Liver (tissue), 8 donors: ENCODE measurements at regions not wholly inside any gene's neighbourhood (a gene's known extent, or its start where the extent isn't known, plus 50 kb on each side); places are given as distances from the start of the nearest gene placed in this dataset.

ENCODE experiments used
- DNase-seq: peaks from one replicate; pipeline ENCODE4 v3.0.0-alpha.2; 2017; ENCODE audit warnings: low spot score
- H3K27ac ChIP-seq, 2 donors: one replicate each; pipeline ENCODE4 v1.7.0; 2013; ENCODE audit warnings: inconsistent platforms in 2 of 2, low read length in 2 of 2, control low read depth in 1 of 2, low read depth in 1 of 2, mild to moderate bottlenecking in 1 of 2
- H3K27me3 ChIP-seq, 4 donors: one replicate each; pipeline versions ENCODE4 v1.6.1 to v1.7.0; 2013; ENCODE audit warnings: low read length in 3 of 4, inconsistent platforms in 1 of 4, mild to moderate bottlenecking in 1 of 4, moderate library complexity in 1 of 4; ENCODE audit not compliant: control insufficient read depth in 4 of 4, insufficient read depth in 4 of 4
- H3K36me3 ChIP-seq, 4 donors: one replicate each; pipeline versions ENCODE4 v1.6.1 to v1.7.0; 2013; ENCODE audit warnings: low read length in 3 of 4, mild to moderate bottlenecking in 3 of 4, low read depth in 1 of 4, moderate library complexity in 1 of 4; ENCODE audit not compliant: control insufficient read depth in 4 of 4, insufficient read depth in 3 of 4
- H3K4me1 ChIP-seq, 4 donors: one replicate each; pipeline versions ENCODE4 v1.6.1 to v1.7.0; 2013; ENCODE audit warnings: low read length in 3 of 4, mild to moderate bottlenecking in 3 of 4, moderate library complexity in 1 of 4; ENCODE audit not compliant: control insufficient read depth in 4 of 4, insufficient read depth in 4 of 4
- H3K4me3 ChIP-seq, 3 donors: one replicate each; pipeline versions ENCODE4 v1.6.1 to v1.7.0; 2013; ENCODE audit warnings: low read length in 3 of 3, control low read depth in 1 of 3, low read depth in 1 of 3, mild to moderate bottlenecking in 1 of 3
- H3K9ac ChIP-seq, 2 donors: one replicate each; pipeline ENCODE4 v1.7.0; 2013; ENCODE audit warnings: low read length in 2 of 2, mild to moderate bottlenecking in 2 of 2, moderate library complexity in 2 of 2, control low read depth in 1 of 2, low read depth in 1 of 2
- H3K9me3 ChIP-seq, 4 donors: one replicate each; pipeline versions ENCODE4 v1.6.1 to v1.7.0; 2013; ENCODE audit warnings: low read length in 3 of 4; ENCODE audit not compliant: control insufficient read depth in 4 of 4
- ATF3 ChIP-seq: IDR thresholded peaks from 2 replicates; pipeline ENCODE4 v1.6.1; 2016; ENCODE audit warnings: antibody characterized with exemption
- CTCF ChIP-seq: fragments of 150-350 bp; IDR thresholded peaks from 2 replicates; pipeline ENCODE4 v1.5.1; 2017; ENCODE audit warnings: improper control_type of control experiment, low read depth, low read length; ENCODE audit not compliant: missing input control
- EGR1 ChIP-seq, 2 donors: IDR thresholded peaks; 2 replicates each; pipeline ENCODE4 v1.6.1; 2016 to 2018; ENCODE audit warnings: antibody characterized with exemption in 2 of 2, low read depth in 2 of 2
- FOXA1 ChIP-seq: IDR thresholded peaks from 2 replicates; pipeline ENCODE4 v1.6.1; 2016; ENCODE audit warnings: antibody characterized with exemption
- FOXA2 ChIP-seq: IDR thresholded peaks from 2 replicates; pipeline ENCODE4 v1.6.1; 2016; ENCODE audit warnings: antibody characterized with exemption
- GABPA ChIP-seq, 2 donors: IDR thresholded peaks in 1 of 2; conservative IDR thresholded peaks in 1 of 2; 2 replicates each; pipeline ENCODE4 v1.6.1; 2016; ENCODE audit warnings: antibody characterized with exemption in 2 of 2, mild to moderate bottlenecking in 1 of 2, moderate library complexity in 1 of 2
- HNF4A ChIP-seq, 2 donors: conservative IDR thresholded peaks; 2 replicates each; pipeline ENCODE4 v1.6.1; 2016; ENCODE audit warnings: antibody characterized with exemption in 2 of 2, mild to moderate bottlenecking in 2 of 2
- HNF4G ChIP-seq: IDR thresholded peaks from 2 replicates; pipeline ENCODE4 v1.6.1; 2016; ENCODE audit warnings: antibody characterized with exemption
- JUND ChIP-seq, 2 donors: IDR thresholded peaks; 2 replicates each; pipeline ENCODE4 v1.6.1; 2016; ENCODE audit warnings: antibody characterized with exemption in 2 of 2
- NR2F2 ChIP-seq: IDR thresholded peaks from 2 replicates; pipeline ENCODE4 v1.6.1; 2016; ENCODE audit warnings: antibody characterized with exemption
- RAD21 ChIP-seq, 2 donors: IDR thresholded peaks; 2 replicates each; pipeline ENCODE4 v1.6.1; 2016; ENCODE audit warnings: antibody characterized with exemption in 2 of 2, mild to moderate bottlenecking in 2 of 2
- REST ChIP-seq: IDR thresholded peaks from 2 replicates; pipeline ENCODE4 v1.6.1; 2016; ENCODE audit warnings: antibody characterized with exemption, mild to moderate bottlenecking
- RXRA ChIP-seq, 2 donors: IDR thresholded peaks; 2 replicates each; pipeline ENCODE4 v1.6.1; 2017 to 2018; ENCODE audit warnings: antibody characterized with exemption in 2 of 2, mild to moderate bottlenecking in 1 of 2
- SP1 ChIP-seq: IDR thresholded peaks from 2 replicates; pipeline ENCODE4 v1.6.1; 2018; ENCODE audit warnings: antibody characterized with exemption, mild to moderate bottlenecking
- TAF1 ChIP-seq: conservative IDR thresholded peaks from 2 replicates; pipeline ENCODE4 v1.6.1; 2016; ENCODE audit warnings: antibody characterized with exemption, mild to moderate bottlenecking
- YY1 ChIP-seq: IDR thresholded peaks from 2 replicates; pipeline ENCODE4 v1.6.1; 2016; ENCODE audit warnings: antibody characterized with exemption, mild to moderate bottlenecking
- WGBS: extraction: QIAGEN DNeasy Blood & Tissue Kit; methylation state at CpG from one replicate; pipeline ENCODE4 v1.1.7; 2013; 5-methylcytosine and 5-hydroxymethylcytosine counted together
- donor health status: healthy.
- donor health status: healthy.
- donor health status: healthy.
- donor health status: healthy.
- donor health status: healthy.

GRCh38 chrX:36684053-36684452, 324.1 kb upstream of the FAM47C start:
- Histone ChIP-seq H3K27ac (no peak overlapping the region), H3K27me3 (no peaks in the 10 kb centered on the region), H3K4me3 (no peak overlapping the region), H3K4me1 (no peaks in the 10 kb centered on the region), H3K9ac (no peak overlapping the region), H3K9me3 (no peaks in the 10 kb centered on the region), H3K36me3 (no peaks in the 10 kb centered on the region)
- DNase-seq, result no peak
- TF ChIP-seq YY1 (no peak), EGR1 (IDR thresholded peaks at IDR 0.05; ENCODE audit: low read depth in 2 of 2) (no peak), RAD21 (IDR thresholded peaks at IDR 0.05) (peak in 1 of 2 donors; percentile 25), ATF3 (no peak), REST (no peak), CTCF (peak; percentile 5), NR2F2 (no peak), JUND (IDR thresholded peaks at IDR 0.05) (no peak), HNF4A (conservative IDR thresholded peaks at IDR 0.05) (no peak)

GRCh38 chrX:36721990-36722389, 286.2 kb upstream of the FAM47C start:
- H3K9me3 ChIP-seq, result peaks cover 0 to 4% (median 0%) of the 10 kb centered on the region in 4 donors
- 70% methylated on average over 3 of the region's 3 CpGs for WGBS
- no peaks in the 10 kb centered on the region for H3K27me3 ChIP-seq
- no peak overlapping the region for H3K4me3 ChIP-seq
- H3K4me1 ChIP-seq, result no peaks in the 10 kb centered on the region
- H3K36me3 ChIP-seq, result no peaks in the 10 kb centered on the region
- H3K9ac ChIP-seq, result no peak overlapping the region
- DNase-seq, result no peak
- no peak overlapping the region for H3K27ac ChIP-seq
- TF ChIP-seq REST, result no peak
- no peak for TF ChIP-seq NR2F2
- TF ChIP-seq YY1, result no peak
- TF ChIP-seq FOXA2, result no peak
- TF ChIP-seq HNF4G, result no peak
- TF ChIP-seq TAF1, result no peak
- TF ChIP-seq SP1, result no peak
- no peak for TF ChIP-seq CTCF
- TF ChIP-seq EGR1 (IDR thresholded peaks at IDR 0.05; ENCODE audit: low read depth in 2 of 2), result no peak
- TF ChIP-seq GABPA (IDR thresholded peaks at IDR 0.05 in 1 of 2, conservative IDR thresholded peaks at IDR 0.05 in 1 of 2), result no peak
- TF ChIP-seq RAD21 (IDR thresholded peaks at IDR 0.05), result no peak
- no peak for TF ChIP-seq RXRA (IDR thresholded peaks at IDR 0.05)
- TF ChIP-seq JUND (IDR thresholded peaks at IDR 0.05), result no peak
- TF ChIP-seq FOXA1, result no peak
